ENCODE measurements at regions not wholly inside any gene's neighbourhood (a gene's known extent, or its start where the extent isn't known, plus 50 kb on each side); places are given as distances from the start of the nearest gene placed in this dataset.

GRCh38 chr3:130243808-130244207 lies 101.7 kb upstream of the COL6A5 start:
- Histone ChIP-seq H3K36me3 (ENCODE audit: control insufficient read depth in 2 of 2, insufficient read depth in 1 of 2, low read length in 2 of 2) (no peaks in the 10 kb centered on the region), H3K4me1 (ENCODE audit: control insufficient read depth, insufficient read depth, low read length) (no peaks in the 10 kb centered on the region), H3K27ac (ENCODE audit: extremely low read depth, low read depth, low read length) (no peak overlapping the region), H3K9me3 (ENCODE audit: control insufficient read depth, insufficient read depth, low read depth, low read length) (no peaks in the 10 kb centered on the region), H3K4me3 (ENCODE audit: low read depth, low read length) (no peak overlapping the region)
- no peak for TF ChIP-seq ZNF404 (tag by site-specific recombination; IDR thresholded peaks at IDR 0.05)
- TF ChIP-seq, protein P1, sequence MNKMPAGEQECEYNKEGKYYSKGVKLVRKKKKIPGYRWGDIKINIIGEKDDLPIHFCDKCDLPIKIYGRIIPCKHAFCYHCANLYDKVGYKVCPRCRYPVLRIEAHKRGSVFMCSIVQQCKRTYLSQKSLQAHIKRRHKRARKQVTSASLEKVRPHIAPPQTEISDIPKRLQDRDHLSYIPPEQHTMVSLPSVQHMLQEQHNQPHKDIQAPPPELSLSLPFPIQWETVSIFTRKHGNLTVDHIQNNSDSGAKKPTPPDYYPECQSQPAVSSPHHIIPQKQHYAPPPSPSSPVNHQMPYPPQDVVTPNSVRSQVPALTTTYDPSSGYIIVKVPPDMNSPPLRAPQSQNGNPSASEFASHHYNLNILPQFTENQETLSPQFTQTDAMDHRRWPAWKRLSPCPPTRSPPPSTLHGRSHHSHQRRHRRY (tag by site-specific recombination; IDR thresholded peaks at IDR 0.05), result no peak
- no peak for TF ChIP-seq ZNF266 (tag by site-specific recombination; IDR thresholded peaks at IDR 0.05; ENCODE audit: low read depth)
- no peak for TF ChIP-seq ZNF843 (tag by site-specific recombination; IDR thresholded peaks at IDR 0.05)
- TF ChIP-seq ZNF416 (tag by site-specific recombination; IDR thresholded peaks at IDR 0.05), result no peak
- no peak for TF ChIP-seq ZNF155 (tag by site-specific recombination; IDR thresholded peaks at IDR 0.05)
- TF ChIP-seq KLF1 (tag by site-specific recombination; IDR thresholded peaks at IDR 0.05), result no peak
- TF ChIP-seq, protein P2, sequence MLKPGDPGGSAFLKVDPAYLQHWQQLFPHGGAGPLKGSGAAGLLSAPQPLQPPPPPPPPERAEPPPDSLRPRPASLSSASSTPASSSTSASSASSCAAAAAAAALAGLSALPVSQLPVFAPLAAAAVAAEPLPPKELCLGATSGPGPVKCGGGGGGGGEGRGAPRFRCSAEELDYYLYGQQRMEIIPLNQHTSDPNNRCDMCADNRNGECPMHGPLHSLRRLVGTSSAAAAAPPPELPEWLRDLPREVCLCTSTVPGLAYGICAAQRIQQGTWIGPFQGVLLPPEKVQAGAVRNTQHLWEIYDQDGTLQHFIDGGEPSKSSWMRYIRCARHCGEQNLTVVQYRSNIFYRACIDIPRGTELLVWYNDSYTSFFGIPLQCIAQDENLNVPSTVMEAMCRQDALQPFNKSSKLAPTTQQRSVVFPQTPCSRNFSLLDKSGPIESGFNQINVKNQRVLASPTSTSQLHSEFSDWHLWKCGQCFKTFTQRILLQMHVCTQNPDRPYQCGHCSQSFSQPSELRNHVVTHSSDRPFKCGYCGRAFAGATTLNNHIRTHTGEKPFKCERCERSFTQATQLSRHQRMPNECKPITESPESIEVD (tag by site-specific recombination; IDR thresholded peaks at IDR 0.05), result no peak
- TF ChIP-seq ZNF518A (tag by site-specific recombination; conservative IDR thresholded peaks at IDR 0.05; ENCODE audit: low read depth), result no peak
- no peak for TF ChIP-seq ZNF248 (tag by site-specific recombination; IDR thresholded peaks at IDR 0.05)
- no peak for TF ChIP-seq SP7 (tag by site-specific recombination; IDR thresholded peaks at IDR 0.05)
- TF ChIP-seq ZNF175 (tag by site-specific recombination; IDR thresholded peaks at IDR 0.05), result no peak
- TF ChIP-seq KLF7 (tag by site-specific recombination; IDR thresholded peaks at IDR 0.05; ENCODE audit: borderline replicate concordance), result no peak
- no peak for TF ChIP-seq ZNF133 (tag by site-specific recombination; IDR thresholded peaks at IDR 0.05)
- no peak for TF ChIP-seq ZNF302 (tag by site-specific recombination; IDR thresholded peaks at IDR 0.05; ENCODE audit: low read depth)
- TF ChIP-seq ZNF223 (tag by site-specific recombination; IDR thresholded peaks at IDR 0.05), result no peak
- ChIA-PET POLR2A (no interaction called here), CTCF (interaction anchor here (0.7 to 1.6 kb wide), 3 partner anchors 17 to 251 kb away, joined by 3 read pairs; no protein-coding TSS in a partner anchor)

DNA sequence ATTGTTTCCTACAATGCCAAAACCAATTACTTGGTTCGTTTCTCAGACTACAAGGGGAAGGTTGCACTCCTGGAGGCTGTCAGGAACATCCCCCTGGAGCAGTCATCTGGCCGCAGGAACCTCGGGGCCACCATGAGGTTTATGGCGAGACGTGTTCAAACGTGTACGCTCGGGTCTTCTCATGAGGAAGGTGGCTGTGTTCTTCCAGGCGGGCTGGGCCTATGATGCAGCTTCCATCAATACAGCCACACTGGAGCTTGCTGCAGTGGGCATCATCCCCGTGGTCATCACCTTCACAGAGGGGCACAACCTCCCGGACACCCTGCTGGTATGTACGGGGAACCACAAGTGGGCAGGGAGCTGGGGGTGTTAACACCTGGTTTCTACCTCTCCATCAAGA lies 94.5 kb upstream of the COL6A5 start:
- Histone ChIP-seq H3K36me3 (ENCODE audit: control insufficient read depth in 2 of 2, insufficient read depth in 1 of 2, low read length in 2 of 2) (no peaks in the 10 kb centered on the region), H3K9me3 (ENCODE audit: control insufficient read depth, insufficient read depth, low read depth, low read length) (no peaks in the 10 kb centered on the region), H3K4me1 (ENCODE audit: control insufficient read depth, insufficient read depth, low read length) (no peaks in the 10 kb centered on the region), H3K27ac (ENCODE audit: extremely low read depth, low read depth, low read length) (no peak overlapping the region), H3K4me3 (ENCODE audit: low read depth, low read length) (no peak overlapping the region)
- ChIA-PET POLR2A (no interaction called here), CTCF (no interaction called here)
- TF ChIP-seq ZNF426 (tag by site-specific recombination; IDR thresholded peaks at IDR 0.05), result no peak
- TF ChIP-seq HOXC10 (CRISPR knock-in tag; IDR thresholded peaks at IDR 0.05), result no peak
- TF ChIP-seq ZNF133 (tag by site-specific recombination; IDR thresholded peaks at IDR 0.05), result no peak
- no peak for TF ChIP-seq ZNF175 (tag by site-specific recombination; IDR thresholded peaks at IDR 0.05)
- no peak for TF ChIP-seq ZNF623 (tag by site-specific recombination; IDR thresholded peaks at IDR 0.05)
- TF ChIP-seq ZNF777 (tag by site-specific recombination; IDR thresholded peaks at IDR 0.05; ENCODE audit: borderline replicate concordance), result no peak
- TF ChIP-seq, protein P3, sequence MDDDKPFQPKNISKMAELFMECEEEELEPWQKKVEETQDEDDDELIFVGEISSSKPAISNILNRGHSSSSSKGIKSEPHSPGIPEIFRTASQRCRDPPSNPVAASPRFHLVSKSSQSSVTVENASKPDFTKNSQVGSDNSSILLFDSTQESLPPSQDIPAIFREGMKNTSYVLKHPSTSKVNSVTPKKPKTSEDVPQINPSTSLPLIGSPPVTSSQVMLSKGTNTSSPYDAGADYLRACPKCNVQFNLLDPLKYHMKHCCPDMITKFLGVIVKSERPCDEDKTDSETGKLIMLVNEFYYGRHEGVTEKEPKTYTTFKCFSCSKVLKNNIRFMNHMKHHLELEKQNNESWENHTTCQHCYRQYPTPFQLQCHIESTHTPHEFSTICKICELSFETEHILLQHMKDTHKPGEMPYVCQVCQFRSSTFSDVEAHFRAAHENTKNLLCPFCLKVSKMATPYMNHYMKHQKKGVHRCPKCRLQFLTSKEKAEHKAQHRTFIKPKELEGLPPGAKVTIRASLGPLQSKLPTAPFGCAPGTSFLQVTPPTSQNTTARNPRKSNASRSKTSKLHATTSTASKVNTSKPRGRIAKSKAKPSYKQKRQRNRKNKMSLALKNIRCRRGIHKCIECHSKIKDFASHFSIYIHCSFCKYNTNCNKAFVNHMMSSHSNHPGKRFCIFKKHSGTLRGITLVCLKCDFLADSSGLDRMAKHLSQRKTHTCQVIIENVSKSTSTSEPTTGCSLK (tag by site-specific recombination; IDR thresholded peaks at IDR 0.05), result no peak
- no peak for TF ChIP-seq ZNF530 (tag by site-specific recombination; IDR thresholded peaks at IDR 0.05; ENCODE audit: low read depth)
- TF ChIP-seq, protein P4, sequence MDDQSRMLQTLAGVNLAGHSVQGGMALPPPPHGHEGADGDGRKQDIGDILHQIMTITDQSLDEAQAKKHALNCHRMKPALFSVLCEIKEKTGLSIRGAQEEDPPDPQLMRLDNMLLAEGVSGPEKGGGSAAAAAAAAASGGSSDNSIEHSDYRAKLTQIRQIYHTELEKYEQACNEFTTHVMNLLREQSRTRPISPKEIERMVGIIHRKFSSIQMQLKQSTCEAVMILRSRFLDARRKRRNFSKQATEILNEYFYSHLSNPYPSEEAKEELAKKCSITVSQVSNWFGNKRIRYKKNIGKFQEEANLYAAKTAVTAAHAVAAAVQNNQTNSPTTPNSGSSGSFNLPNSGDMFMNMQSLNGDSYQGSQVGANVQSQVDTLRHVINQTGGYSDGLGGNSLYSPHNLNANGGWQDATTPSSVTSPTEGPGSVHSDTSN (CRISPR knock-in tag; IDR thresholded peaks at IDR 0.05), result no peak
- TF ChIP-seq ZBTB20 (tag by site-specific recombination; IDR thresholded peaks at IDR 0.05), result no peak
- TF ChIP-seq ZNF560 (tag by site-specific recombination; IDR thresholded peaks at IDR 0.05; ENCODE audit: borderline replicate concordance), result no peak

All from HEK293 (cell line).